Hepatocyte (in vitro differentiated cells): ENCODE measurements at regions not wholly inside any gene's neighbourhood (a gene's known extent, or its start where the extent isn't known, plus 50 kb on each side); places are given as distances from the start of the nearest gene placed in this dataset.
A peak's percentile ranks its signal among the peaks of the same experiment; 100 is the strongest.

Experiments used
- DNase-seq: peaks from one replicate; pipeline ENCODE4 v3.0.0-alpha.2; 2016; ENCODE audit warnings: low spot score
- H2AFZ ChIP-seq: fragments of 200-600 bp; sonication (generic); 2 replicates; pipeline ENCODE4 v1.6.0; 2016; ENCODE audit warnings: antibody characterized with exemption, mild to moderate bottlenecking
- H3K27ac ChIP-seq: fragments of 200-600 bp; sonication (generic); 2 replicates; pipeline ENCODE4 v1.5.1; 2016; ENCODE audit warnings: mild to moderate bottlenecking
- H3K27me3 ChIP-seq: fragments of 200-600 bp; sonication (generic); 2 replicates; pipeline ENCODE4 v1.6.1; 2016
- H3K36me3 ChIP-seq: fragments of 200-600 bp; sonication (generic); replicated peaks from 2 replicates; pipeline ENCODE4 v1.5.1; 2016; ENCODE audit warnings: low read depth; ENCODE audit not compliant: insufficient read depth
- H3K4me1 ChIP-seq: fragments of 200-600 bp; sonication (generic); 2 replicates; pipeline ENCODE4 v1.5.1; 2016; ENCODE audit warnings: mild to moderate bottlenecking, moderate library complexity; ENCODE audit not compliant: insufficient read depth
- H3K4me2 ChIP-seq: fragments of 200-600 bp; sonication (generic); 2 replicates; pipeline ENCODE4 v1.6.0; 2016
- H3K4me3 ChIP-seq: fragments of 200-600 bp; sonication (generic); 2 replicates; pipeline ENCODE4 v1.5.1; 2016; ENCODE audit warnings: mild to moderate bottlenecking
- H3K79me2 ChIP-seq: fragments of 200-600 bp; sonication (generic); 2 replicates; pipeline ENCODE4 v1.6.0; 2017; ENCODE audit warnings: mild to moderate bottlenecking
- H3K9me2 ChIP-seq: fragments of 200-600 bp; sonication (generic); replicated peaks from 2 replicates; pipeline ENCODE4 v1.6.0; 2017; ENCODE audit warnings: mild to moderate bottlenecking; ENCODE audit not compliant: insufficient read depth
- H3K9me3 ChIP-seq: fragments of 200-600 bp; sonication (generic); 2 replicates; pipeline ENCODE4 v1.5.1; 2016; ENCODE audit warnings: low read depth, mild to moderate bottlenecking
- H4K20me1 ChIP-seq: fragments of 200-600 bp; sonication (generic); 2 replicates; pipeline ENCODE4 v1.6.0; 2016; ENCODE audit warnings: mild to moderate bottlenecking; ENCODE audit not compliant: insufficient read depth, poor library complexity, severe bottlenecking
- CTCF ChIP-seq: fragments of 200-600 bp; sonication (generic); IDR thresholded peaks from 2 replicates; pipeline ENCODE4 v1.5.1; 2016; ENCODE audit warnings: antibody characterized with exemption, mild to moderate bottlenecking; ENCODE audit not compliant: poor library complexity
- EZH2 ChIP-seq: fragments of 200-600 bp; sonication (generic); IDR thresholded peaks from 2 replicates; pipeline ENCODE4 v1.6.1; 2016; ENCODE audit warnings: antibody characterized with exemption, mild to moderate bottlenecking, borderline replicate concordance
- EZH2phosphoT487 ChIP-seq: fragments of 200-600 bp; sonication (generic); IDR thresholded peaks from one replicate; pipeline ENCODE4 v1.6.1; 2018; ENCODE audit warnings: antibody characterized with exemption, mild to moderate bottlenecking, low read depth, moderate library complexity; ENCODE audit not compliant: unreplicated experiment, severe bottlenecking
- WGBS: methylation state at CpG from one replicate; pipeline ENCODE4 v1.1.6; 2016; ENCODE audit warnings: low lambda C conversion rate; ENCODE audit errors: missing lambda C conversion rate; 5-methylcytosine and 5-hydroxymethylcytosine counted together

- Histone ChIP-seq H3K27me3 (no peaks in the 10 kb centered on the region), H3K9me3 (no peaks in the 10 kb centered on the region), H3K9me2 (no peaks in the 10 kb centered on the region), H3K27ac (no peak overlapping the region), H3K79me2 (no peaks in the 10 kb centered on the region), H3K4me2 (no peak overlapping the region), H2AFZ (no peak overlapping the region), H4K20me1 (no peaks in the 10 kb centered on the region), H3K36me3 (no peaks in the 10 kb centered on the region), H3K4me3 (no peak overlapping the region), H3K4me1 (peaks cover 21% of the 10 kb centered on the region)
- TF ChIP-seq EZH2 (no peak), CTCF (no peak), EZH2phosphoT487 (no peak)
- DNase-seq, result no peak
Measured at GRCh38 chr6:54048782-54049181, 62.5 kb upstream of the MLIP start.

GRCh38 chr6:54050750-54051149, 60.5 kb upstream of the MLIP start:
- Histone ChIP-seq H4K20me1 (no peaks in the 10 kb centered on the region), H2AFZ (no peak overlapping the region), H3K36me3 (no peaks in the 10 kb centered on the region), H3K9me3 (no peaks in the 10 kb centered on the region), H3K4me2 (no peak overlapping the region), H3K4me3 (no peak overlapping the region), H3K9me2 (no peaks in the 10 kb centered on the region), H3K4me1 (peaks cover 21% of the 10 kb centered on the region), H3K27me3 (no peaks in the 10 kb centered on the region), H3K79me2 (no peaks in the 10 kb centered on the region), H3K27ac (no peak overlapping the region)
- DNase-seq, result no peak
- TF ChIP-seq EZH2phosphoT487, result no peak
- 38% methylated on average over 2 of the region's 2 CpGs for WGBS

DNA sequence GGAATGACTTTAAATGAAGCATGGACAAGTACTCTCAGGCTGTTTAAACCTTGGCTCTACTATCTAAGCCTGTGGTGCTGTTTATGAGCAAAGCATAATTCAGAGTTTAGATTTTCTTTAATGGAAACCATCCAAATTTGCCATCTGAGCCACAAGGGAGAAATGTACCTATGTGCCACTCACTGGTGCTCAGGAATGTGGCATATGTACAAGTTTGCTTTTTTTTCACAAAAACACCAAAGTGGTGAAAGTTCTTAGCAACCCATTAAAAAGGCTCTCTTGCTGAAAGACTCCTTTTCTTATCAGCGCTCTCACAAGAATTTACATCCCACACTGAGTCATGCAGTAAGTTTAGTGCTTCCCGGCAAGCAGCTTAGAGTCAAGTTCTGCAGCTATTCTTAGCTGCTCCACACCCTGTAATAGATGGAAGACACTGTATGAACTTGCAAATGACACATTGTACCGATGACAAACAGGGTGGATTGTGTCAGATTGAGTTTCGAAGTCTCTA, 57.3 kb upstream of the MLIP start:
- peak; percentile 80 for DNase-seq
- no peaks in the 10 kb centered on the region for H3K79me2 ChIP-seq
- no peak overlapping the region for H3K4me3 ChIP-seq
- no peaks in the 10 kb centered on the region for H3K27me3 ChIP-seq
- H3K36me3 ChIP-seq, result no peaks in the 10 kb centered on the region
- peaks cover 25% of the 10 kb centered on the region for H3K4me1 ChIP-seq
- no peak overlapping the region for H2AFZ ChIP-seq
- 11% methylated on average over 4 of the region's 4 CpGs for WGBS
- no peaks in the 10 kb centered on the region for H4K20me1 ChIP-seq
- no peaks in the 10 kb centered on the region for H3K9me2 ChIP-seq
- peak overlapping the region; percentile 71 for H3K27ac ChIP-seq
- no peaks in the 10 kb centered on the region for H3K9me3 ChIP-seq
- no peak for TF ChIP-seq CTCF
- no peak for TF ChIP-seq EZH2
- TF ChIP-seq EZH2phosphoT487, result no peak
- H3K4me2 ChIP-seq, result peak overlapping the region; percentile 65

DNA sequence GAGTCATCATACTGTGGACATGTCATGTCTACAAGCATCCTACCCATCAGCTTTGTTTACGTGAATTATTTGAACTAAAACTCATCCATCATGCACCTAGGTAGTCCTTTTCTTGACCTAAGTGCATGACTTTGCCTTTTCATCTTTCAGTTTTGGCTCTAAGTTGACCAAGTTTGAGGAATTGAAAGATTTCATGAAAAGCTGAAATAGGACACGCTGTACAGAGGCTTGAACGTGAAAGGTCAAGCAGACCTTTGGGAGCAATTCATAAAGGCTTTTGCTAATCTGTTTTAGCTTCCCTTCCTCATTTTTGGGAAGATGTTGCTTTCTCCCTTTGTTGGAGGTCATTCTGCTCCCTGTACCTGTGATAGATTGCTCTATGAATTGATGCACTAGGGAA, 55.1 kb upstream of the MLIP start:
- Histone ChIP-seq H2AFZ (no peak overlapping the region), H3K9me2 (no peaks in the 10 kb centered on the region), H3K4me3 (no peak overlapping the region), H3K79me2 (no peaks in the 10 kb centered on the region), H3K27ac (no peak overlapping the region), H3K9me3 (no peaks in the 10 kb centered on the region), H3K4me1 (peaks cover 14% of the 10 kb centered on the region), H3K4me2 (no peak overlapping the region), H4K20me1 (no peaks in the 10 kb centered on the region), H3K27me3 (no peaks in the 10 kb centered on the region), H3K36me3 (no peaks in the 10 kb centered on the region)
- 91% methylated on average over 3 of the region's 3 CpGs for WGBS
- TF ChIP-seq EZH2phosphoT487, result no peak
- TF ChIP-seq EZH2, result no peak
- TF ChIP-seq CTCF, result no peak
- DNase-seq, result no peak
